Urinary bladder (tissue), 3 donors: ENCODE measurements at regions not wholly inside any gene's neighbourhood (a gene's known extent, or its start where the extent isn't known, plus 50 kb on each side); places are given as distances from the start of the nearest gene placed in this dataset.
"Not testable (repeated sequence)": the region's sequence is repeated elsewhere in the genome, so short reads cannot be mapped to it uniquely, and the experiment has no call there.

ENCODE experiments used
- DNase-seq: peaks from one replicate; pipeline ENCODE4 v3.0.0-alpha.2; 2015; ENCODE audit errors: extremely low spot score
- H3K27ac ChIP-seq: one replicate; pipeline ENCODE4 v1.5.1; 2013; ENCODE audit warnings: low read depth, mild to moderate bottlenecking, moderate library complexity
- H3K36me3 ChIP-seq: one replicate; pipeline ENCODE4 v1.6.1; 2013; ENCODE audit warnings: mild to moderate bottlenecking, moderate library complexity; ENCODE audit not compliant: insufficient read depth
- H3K4me1 ChIP-seq: one replicate; pipeline ENCODE4 v1.6.1; 2013; ENCODE audit warnings: mild to moderate bottlenecking, moderate library complexity; ENCODE audit not compliant: insufficient read depth
- H3K4me3 ChIP-seq: one replicate; pipeline ENCODE4 v1.5.1; 2013; ENCODE audit warnings: low read depth, low read length
- WGBS: extraction: QIAGEN DNeasy Blood & Tissue Kit; methylation state at CpG from one replicate; pipeline ENCODE4 v1.1.7; 2013; 5-methylcytosine and 5-hydroxymethylcytosine counted together
- donor health status: healthy with polysubstance abuse.
- donor health status: healthy.

GRCh38 chr3:152642658-152643057, 192.3 kb upstream of the P2RY1 start:
- DNase-seq: no peak
- Histone ChIP-seq H3K4me3 (no peak overlapping the region), H3K36me3 (no peaks in the 10 kb centered on the region), H3K4me1 (no peaks in the 10 kb centered on the region), H3K27ac (no peak overlapping the region)
- 83% methylated on average over 2 of the region's 2 CpGs for WGBS

DNA sequence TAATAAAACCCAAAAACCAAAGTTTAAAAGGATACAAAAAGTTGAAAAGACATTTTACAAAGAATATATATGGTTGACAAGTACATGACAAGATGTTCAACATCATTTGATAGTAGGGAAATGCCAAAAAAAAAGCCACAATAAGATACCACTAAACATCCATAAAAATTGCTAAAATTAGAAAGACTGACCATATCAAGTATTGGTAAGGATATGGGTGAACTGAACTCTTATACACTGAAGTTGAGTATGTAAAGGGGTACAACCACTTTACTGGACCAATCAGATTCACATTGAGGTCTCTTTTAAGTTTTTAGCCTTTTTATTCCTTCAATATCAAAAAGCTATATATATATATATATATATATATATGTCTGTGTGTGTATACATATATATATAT, 190.5 kb upstream of the P2RY1 start:
- no peaks in the 10 kb centered on the region for H3K36me3 ChIP-seq
- DNase-seq: no peak
- no peak overlapping the region for H3K4me3 ChIP-seq
- no peaks in the 10 kb centered on the region for H3K4me1 ChIP-seq
- no peak overlapping the region for H3K27ac ChIP-seq

DNA sequence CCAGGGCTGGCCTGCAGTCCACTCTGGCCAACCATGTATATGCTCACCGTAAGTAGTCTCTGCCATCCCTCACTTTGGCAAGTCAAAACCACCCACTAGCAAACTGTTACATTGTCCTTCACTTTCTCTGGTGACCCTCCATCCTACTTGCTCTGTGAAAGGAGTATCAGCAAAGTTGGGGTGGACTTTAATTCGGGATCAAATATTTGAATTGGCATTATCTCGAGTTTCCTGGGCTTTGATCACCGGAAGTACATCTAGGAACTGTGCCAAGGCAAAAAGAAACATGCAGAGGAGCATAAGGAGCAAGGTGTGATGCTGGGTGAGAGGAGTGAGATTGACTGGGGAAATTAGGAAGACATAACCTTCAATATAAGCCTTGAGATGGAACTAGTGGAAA, 188.9 kb upstream of the P2RY1 start:
- WGBS: 71% methylated on average over 4 of the region's 4 CpGs
- no peak overlapping the region for H3K4me3 ChIP-seq
- H3K27ac ChIP-seq: no peak overlapping the region
- H3K36me3 ChIP-seq: no peaks in the 10 kb centered on the region
- DNase-seq: no peak
- H3K4me1 ChIP-seq: no peaks in the 10 kb centered on the region

DNA sequence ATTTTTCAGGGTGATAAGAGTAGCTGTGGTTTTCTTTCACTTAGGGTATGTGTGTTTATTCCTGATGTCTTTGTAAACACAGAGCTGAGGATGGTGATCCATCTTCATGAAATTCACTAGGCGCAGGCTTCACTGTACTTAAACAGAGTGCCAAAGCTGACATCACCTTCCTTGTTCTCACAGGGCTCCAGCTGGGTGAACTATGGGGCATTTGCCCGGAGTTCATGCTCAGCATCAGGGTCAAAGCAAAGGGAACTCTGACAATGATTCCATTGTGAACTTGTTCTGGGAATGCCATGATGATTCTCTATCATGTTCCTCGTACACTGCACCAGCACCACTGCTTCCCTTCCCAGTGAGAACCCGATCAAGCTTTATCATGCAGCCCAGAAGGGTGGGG, 184.8 kb upstream of the P2RY1 start:
- no peaks in the 10 kb centered on the region for H3K4me1 ChIP-seq
- no peak overlapping the region for H3K27ac ChIP-seq
- no peak overlapping the region for H3K4me3 ChIP-seq
- no peaks in the 10 kb centered on the region for H3K36me3 ChIP-seq
- no peak for DNase-seq
- WGBS: 76% methylated on average over 4 of the region's 4 CpGs

- 95% methylated on average over 4 of the region's 4 CpGs for WGBS
- H3K4me3 ChIP-seq, H3K4me1 ChIP-seq, DNase-seq, H3K27ac ChIP-seq, H3K36me3 ChIP-seq: not testable (repeated sequence)
Observed at GRCh38 chr3:152650923-152651322, 184.0 kb upstream of the P2RY1 start.

- 35% methylated on average over 10 of the region's 10 CpGs for WGBS
- H3K27ac ChIP-seq: no peak overlapping the region
- H3K4me3 ChIP-seq: no peak overlapping the region
Observed at GRCh38 chr3:152656214-152656971, 178.5 kb upstream of the P2RY1 start.

DNA sequence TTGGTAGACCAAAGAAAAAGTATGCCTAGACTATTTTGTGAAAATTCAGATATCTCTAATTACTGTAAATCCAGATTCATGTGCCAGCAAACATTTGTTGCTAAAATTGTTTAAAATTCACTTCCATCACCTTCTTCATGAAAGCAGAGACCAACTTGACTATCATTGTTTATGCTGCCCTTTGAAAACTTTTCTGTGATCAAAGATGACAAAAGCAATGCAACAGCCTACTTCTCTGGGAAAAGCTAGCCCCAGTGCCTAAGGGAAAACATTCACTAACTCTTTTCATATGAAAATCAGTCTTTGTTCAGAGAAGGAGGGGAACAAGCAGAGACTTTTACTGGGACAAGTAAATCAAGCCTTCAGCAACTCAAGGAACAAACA, 178.0 kb upstream of the P2RY1 start:
- no peaks in the 10 kb centered on the region for H3K4me1 ChIP-seq
- no peaks in the 10 kb centered on the region for H3K36me3 ChIP-seq
- no peak overlapping the region for H3K27ac ChIP-seq
- H3K4me3 ChIP-seq: no peak overlapping the region
- no peak for DNase-seq

More at GRCh38 chr3:152656214-152656971, 178.5 kb upstream of the P2RY1 start:
- DNase-seq: no peak
- no peaks in the 10 kb centered on the region for H3K36me3 ChIP-seq
- no peaks in the 10 kb centered on the region for H3K4me1 ChIP-seq

DNA sequence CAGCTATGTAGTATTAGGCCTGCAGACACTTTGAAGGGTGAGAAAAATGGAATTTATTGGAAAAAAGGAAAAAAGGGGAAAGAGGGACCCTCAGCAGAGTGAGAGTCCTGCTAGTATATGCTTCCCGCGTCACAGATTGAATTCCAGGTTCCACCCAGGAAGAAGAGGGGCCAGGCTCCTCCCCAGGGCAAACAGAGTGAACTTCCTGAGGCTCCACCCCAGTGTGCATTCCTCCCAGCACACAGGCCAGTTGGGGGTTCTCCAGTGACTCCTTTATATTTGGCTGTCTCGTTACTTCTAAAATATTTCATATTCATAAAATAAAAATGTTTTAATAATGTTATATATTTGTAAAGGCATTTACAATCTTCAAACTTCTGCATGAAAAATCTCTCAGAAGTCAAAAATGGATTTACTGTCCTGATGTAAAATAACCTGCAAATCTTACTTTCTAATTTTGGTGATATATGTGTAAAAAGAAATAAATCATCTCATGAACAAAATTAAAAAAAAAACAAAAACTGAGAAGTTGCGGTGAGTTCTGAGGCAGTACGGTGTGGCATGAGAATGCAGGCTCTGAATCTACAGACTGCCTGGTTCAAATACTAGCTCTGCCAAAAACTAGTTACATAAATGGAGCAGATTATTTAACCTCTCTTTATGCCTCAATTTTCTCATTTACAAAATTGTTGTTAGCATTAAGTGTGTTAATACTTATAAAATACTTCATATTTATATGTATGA, 175.8 kb upstream of the P2RY1 start:
- no peak overlapping the region for H3K27ac ChIP-seq
- DNase-seq: no peak
- no peaks in the 10 kb centered on the region for H3K36me3 ChIP-seq
- no peaks in the 10 kb centered on the region for H3K4me1 ChIP-seq
- H3K4me3 ChIP-seq: no peak overlapping the region
- WGBS: 63% methylated on average over 5 of the region's 5 CpGs

GRCh38 chr3:152662157-152662556, 172.8 kb upstream of the P2RY1 start:
- DNase-seq: no peak
- WGBS: 96% methylated on average over 2 of the region's 2 CpGs
- Histone ChIP-seq H3K4me1 (no peaks in the 10 kb centered on the region), H3K36me3 (no peaks in the 10 kb centered on the region), H3K27ac (no peak overlapping the region), H3K4me3 (no peak overlapping the region)

GRCh38 chr3:152664766-152665165, 170.2 kb upstream of the P2RY1 start:
- DNase-seq: no peak
- Histone ChIP-seq H3K4me3 (no peak overlapping the region), H3K36me3 (no peaks in the 10 kb centered on the region), H3K4me1 (no peaks in the 10 kb centered on the region), H3K27ac (no peak overlapping the region)

- no peak for DNase-seq
- Histone ChIP-seq H3K4me3 (no peak overlapping the region), H3K36me3 (no peaks in the 10 kb centered on the region), H3K27ac (no peak overlapping the region), H3K4me1 (no peaks in the 10 kb centered on the region)
Observed at GRCh38 chr3:152667267-152667666, 167.7 kb upstream of the P2RY1 start.

DNA sequence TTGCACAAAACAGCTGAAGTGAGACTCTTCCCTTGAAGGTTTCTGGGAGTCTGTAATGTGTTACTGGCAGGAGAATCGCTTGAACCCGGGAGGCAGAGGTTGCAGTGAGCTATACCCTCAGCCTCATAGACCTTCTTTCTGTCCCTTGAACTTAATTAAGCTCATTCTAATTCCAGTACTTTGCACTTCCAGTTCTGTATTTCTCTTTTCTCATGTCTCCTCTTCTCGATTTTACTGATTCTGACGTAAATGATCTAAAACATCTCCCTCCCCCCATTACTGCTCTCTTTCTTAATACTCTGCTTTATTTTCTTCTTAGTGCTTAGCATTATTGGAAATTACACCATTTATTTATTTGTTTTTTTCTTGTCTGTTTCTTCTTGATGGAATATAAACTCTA, 165.4 kb upstream of the P2RY1 start:
- no peak for DNase-seq
- Histone ChIP-seq H3K4me3 (no peak overlapping the region), H3K27ac (no peak overlapping the region), H3K4me1 (no peaks in the 10 kb centered on the region), H3K36me3 (no peaks in the 10 kb centered on the region)
- 87% methylated on average over 4 of the region's 4 CpGs for WGBS

GRCh38 chr3:152671446-152672319, 163.2 kb upstream of the P2RY1 start:
- WGBS: 71% methylated on average over 8 of the region's 8 CpGs
- H3K36me3 ChIP-seq: no peaks in the 10 kb centered on the region
- H3K27ac ChIP-seq: no peak overlapping the region
- H3K4me1 ChIP-seq: no peaks in the 10 kb centered on the region
- DNase-seq: no peak
- no peak overlapping the region for H3K4me3 ChIP-seq

DNA sequence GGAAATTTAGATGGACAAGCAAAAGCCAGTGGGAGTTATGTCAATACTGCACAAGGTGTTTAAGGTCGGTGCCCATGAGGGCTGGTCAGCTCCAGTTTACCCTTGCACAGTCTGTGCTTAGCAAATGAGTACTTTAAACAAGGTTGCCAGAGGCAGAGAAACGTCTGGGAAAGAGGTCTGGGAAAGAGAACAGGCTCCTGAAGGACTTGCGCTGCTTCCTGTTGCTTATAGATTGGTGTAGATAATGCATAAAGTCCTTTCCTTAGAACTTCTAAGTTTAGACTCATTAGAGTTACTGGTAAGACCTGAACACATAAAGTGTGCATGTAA, 162.6 kb upstream of the P2RY1 start:
- no peak for DNase-seq
- H3K36me3 ChIP-seq: no peaks in the 10 kb centered on the region
- no peak overlapping the region for H3K27ac ChIP-seq
- WGBS: 65% methylated on average over 3 of the region's 3 CpGs
- H3K4me1 ChIP-seq: no peaks in the 10 kb centered on the region
- H3K4me3 ChIP-seq: no peak overlapping the region
